GM06990 (cell line): ENCODE measurements at regions not wholly inside any gene's neighbourhood (a gene's known extent, or its start where the extent isn't known, plus 50 kb on each side); places are given as distances from the start of the nearest gene placed in this dataset.

Experiments
- DNase-seq: peaks from one replicate; pipeline ENCODE4 v3.0.0-alpha.2; 2011; ENCODE audit not compliant: insufficient read length; ENCODE audit errors: extremely low read depth
- H3K27me3 ChIP-seq: replicated peaks from 2 replicates; pipeline ENCODE4 v1.6.0; 2011; ENCODE audit warnings: low read length; ENCODE audit not compliant: control insufficient read depth, insufficient read depth
- H3K36me3 ChIP-seq: 2 replicates; pipeline ENCODE4 v1.5.1; 2011; ENCODE audit warnings: low read length; ENCODE audit not compliant: control insufficient read depth, insufficient read depth
- H3K4me3 ChIP-seq: replicated peaks from 2 replicates; pipeline ENCODE4 v1.5.1; 2011; ENCODE audit warnings: low read depth, mild to moderate bottlenecking, control low read depth, low read length
- CTCF ChIP-seq: IDR thresholded peaks from 2 replicates; pipeline ENCODE4 v1.5.1; 2011; ENCODE audit warnings: low read length, control low read depth, mild to moderate bottlenecking, inconsistent platforms; ENCODE audit not compliant: insufficient read depth, poor library complexity, severe bottlenecking

GRCh38 chr7:132065193-132065988 lies 509.0 kb upstream of the PODXL start:
- TF ChIP-seq CTCF = no peak
- H3K4me3 ChIP-seq = no peak overlapping the region
- DNase-seq = no peak
- H3K27me3 ChIP-seq = no peaks in the 10 kb centered on the region
- no peaks in the 10 kb centered on the region for H3K36me3 ChIP-seq

GRCh38 chr7:132063800-132064199 lies 507.4 kb upstream of the PODXL start:
- H3K27me3 ChIP-seq = no peaks in the 10 kb centered on the region
- TF ChIP-seq CTCF = no peak
- no peak overlapping the region for H3K4me3 ChIP-seq
- H3K36me3 ChIP-seq = no peaks in the 10 kb centered on the region
- no peak for DNase-seq

GRCh38 chr7:132061937-132062336 lies 505.5 kb upstream of the PODXL start:
- no peaks in the 10 kb centered on the region for H3K27me3 ChIP-seq
- DNase-seq = no peak
- H3K4me3 ChIP-seq = no peak overlapping the region
- no peaks in the 10 kb centered on the region for H3K36me3 ChIP-seq
- TF ChIP-seq CTCF = no peak

- H3K27me3 ChIP-seq = no peaks in the 10 kb centered on the region
- no peak for TF ChIP-seq CTCF
- H3K36me3 ChIP-seq = no peaks in the 10 kb centered on the region
- no peak for DNase-seq
- no peak overlapping the region for H3K4me3 ChIP-seq
These were observed 502.7 kb upstream of the PODXL start for GRCh38 chr7:132059141-132059540.

GRCh38 chr7:132055336-132056120 lies 499.1 kb upstream of the PODXL start:
- Histone ChIP-seq H3K4me3 (no peak overlapping the region), H3K36me3 (no peaks in the 10 kb centered on the region), H3K27me3 (no peaks in the 10 kb centered on the region)
- no peak for TF ChIP-seq CTCF
- DNase-seq = no peak
